ENCODE measurements at regions not wholly inside any gene's neighbourhood (a gene's known extent, or its start where the extent isn't known, plus 50 kb on each side); places are given as distances from the start of the nearest gene placed in this dataset.

- H3K9ac ChIP-seq, result no peak overlapping the region
- TF ChIP-seq EZH2phosphoT487 (IDR thresholded peaks at IDR 0.05; ENCODE audit: insufficient read depth, low read depth), result no peak
- TF ChIP-seq EZH2 (IDR thresholded peaks at IDR 0.05; ENCODE audit: insufficient read depth, poor library complexity, severe bottlenecking), result no peak
- H3K27ac ChIP-seq, result no peak overlapping the region
- H4K20me1 ChIP-seq (ENCODE audit: insufficient read depth), result no peaks in the 10 kb centered on the region
- H3K9me3 ChIP-seq (ENCODE audit: low read depth), result no peaks in the 10 kb centered on the region
- H2AFZ ChIP-seq, result no peak overlapping the region
- H3K9me2 ChIP-seq (ENCODE audit: insufficient read depth), result no peaks in the 10 kb centered on the region
- 92 to 95% methylated on average over 3 of the region's 3 CpGs for WGBS, 2 experiments (ENCODE audit: low coverage in 1 of 2, low lambda C conversion rate in 2 of 2, missing lambda C conversion rate in 2 of 2)
- H3K36me3 ChIP-seq (ENCODE audit: low read depth), result no peaks in the 10 kb centered on the region
- peaks cover 32% of the 10 kb centered on the region for H3K4me1 ChIP-seq (ENCODE audit: insufficient read depth)
- in situ Hi-C loops (cut with MboI), result no loop called here
- no peaks in the 10 kb centered on the region for H3K79me2 ChIP-seq (ENCODE audit: insufficient read depth)
- no peaks in the 10 kb centered on the region for H3K27me3 ChIP-seq (replicated peaks; ENCODE audit: insufficient read depth)
- no peak overlapping the region for H3K4me3 ChIP-seq
- peaks cover 23% of the 10 kb centered on the region for H3F3A ChIP-seq (ENCODE audit: insufficient read depth)
- no peak overlapping the region for H3K4me2 ChIP-seq (ENCODE audit: unreplicated experiment)
- no peak for DNase-seq
These were observed 323.4 kb upstream of the NRP1 start for GRCh38 chr10:33657913-33658312.

DNA sequence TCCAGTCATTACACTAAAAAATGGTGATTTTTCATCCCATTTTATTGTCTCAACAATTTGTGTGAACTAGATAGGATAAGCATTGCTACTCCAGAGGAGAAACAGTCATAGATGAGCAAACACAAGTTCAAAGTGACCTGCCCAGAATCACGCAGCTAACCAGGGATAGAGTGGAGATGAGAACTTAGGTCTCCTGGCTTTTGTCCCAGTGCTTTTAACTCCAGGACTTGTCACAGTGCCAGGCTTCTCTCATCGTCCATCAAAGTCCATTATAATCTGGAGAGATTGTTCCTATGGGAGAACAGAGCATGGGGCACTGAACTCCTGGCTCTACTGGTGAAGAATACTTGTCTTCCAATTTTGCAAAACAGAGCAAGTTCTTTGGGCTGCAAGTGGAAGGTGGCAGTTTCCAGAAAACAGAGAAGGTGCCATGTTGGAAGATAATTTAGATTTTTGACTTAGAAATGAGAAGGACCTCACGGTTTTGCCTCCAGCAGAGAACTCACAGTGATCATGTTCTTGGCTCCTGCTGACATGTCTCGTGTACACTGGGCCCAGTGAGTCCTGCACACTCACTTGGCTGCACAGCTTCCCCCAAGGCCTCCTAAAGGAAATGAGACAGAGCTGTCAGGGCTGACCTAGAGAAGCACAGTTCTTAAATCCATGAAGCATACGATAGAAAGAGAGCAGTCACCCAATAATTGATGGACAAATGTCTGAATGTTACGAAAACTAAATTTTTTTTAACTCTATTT, 322.9 kb upstream of the NRP1 start:
- in situ Hi-C loops (cut with MboI), result no loop called here
- peaks cover 19% of the 10 kb centered on the region for H3F3A ChIP-seq (ENCODE audit: insufficient read depth)
- H3K9me2 ChIP-seq (ENCODE audit: insufficient read depth), result no peaks in the 10 kb centered on the region
- DNase-seq, result peak; percentile 30
- no peak overlapping the region for H3K4me2 ChIP-seq (ENCODE audit: unreplicated experiment)
- H2AFZ ChIP-seq, result no peak overlapping the region
- no peak overlapping the region for H3K4me3 ChIP-seq
- H3K36me3 ChIP-seq (ENCODE audit: low read depth), result no peaks in the 10 kb centered on the region
- no peaks in the 10 kb centered on the region for H3K9me3 ChIP-seq (ENCODE audit: low read depth)
- no peak overlapping the region for H3K9ac ChIP-seq
- peaks cover 30% of the 10 kb centered on the region for H3K4me1 ChIP-seq (ENCODE audit: insufficient read depth)
- no peak for TF ChIP-seq EZH2 (IDR thresholded peaks at IDR 0.05; ENCODE audit: insufficient read depth, poor library complexity, severe bottlenecking)
- WGBS, 2 experiments (ENCODE audit: low coverage in 1 of 2, low lambda C conversion rate in 2 of 2, missing lambda C conversion rate in 2 of 2), result 62 to 70% methylated on average over 6 of the region's 6 CpGs
- H3K27me3 ChIP-seq (replicated peaks; ENCODE audit: insufficient read depth), result no peaks in the 10 kb centered on the region
- no peaks in the 10 kb centered on the region for H3K79me2 ChIP-seq (ENCODE audit: insufficient read depth)
- no peak overlapping the region for H3K27ac ChIP-seq
- H4K20me1 ChIP-seq (ENCODE audit: insufficient read depth), result no peaks in the 10 kb centered on the region

- H4K20me1 ChIP-seq (ENCODE audit: insufficient read depth), result no peaks in the 10 kb centered on the region
- H3K4me1 ChIP-seq (ENCODE audit: insufficient read depth), result peaks cover 21% of the 10 kb centered on the region
- H3K79me2 ChIP-seq (ENCODE audit: insufficient read depth), result no peaks in the 10 kb centered on the region
- TF ChIP-seq EZH2phosphoT487 (IDR thresholded peaks at IDR 0.05; ENCODE audit: insufficient read depth, low read depth) (no peak), EZH2 (IDR thresholded peaks at IDR 0.05; ENCODE audit: insufficient read depth, poor library complexity, severe bottlenecking) (no peak)
- H3K36me3 ChIP-seq (ENCODE audit: low read depth), result no peaks in the 10 kb centered on the region
- no peaks in the 10 kb centered on the region for H3K27me3 ChIP-seq (replicated peaks; ENCODE audit: insufficient read depth)
- no peak overlapping the region for H2AFZ ChIP-seq
- DNase-seq, result no peak
- H3K9me2 ChIP-seq (ENCODE audit: insufficient read depth), result no peaks in the 10 kb centered on the region
- peaks cover 8% of the 10 kb centered on the region for H3F3A ChIP-seq (ENCODE audit: insufficient read depth)
- in situ Hi-C loops (cut with MboI), result no loop called here
- 95 to 99% methylated on average over 3 of the region's 3 CpGs for WGBS, 2 experiments (ENCODE audit: low coverage in 1 of 2, low lambda C conversion rate in 2 of 2, missing lambda C conversion rate in 2 of 2)
- H3K9ac ChIP-seq, result no peak overlapping the region
- H3K4me3 ChIP-seq, result no peak overlapping the region
- H3K4me2 ChIP-seq (ENCODE audit: unreplicated experiment), result no peak overlapping the region
- H3K27ac ChIP-seq, result no peak overlapping the region
- no peaks in the 10 kb centered on the region for H3K9me3 ChIP-seq (ENCODE audit: low read depth)
These were observed 321.5 kb upstream of the NRP1 start for GRCh38 chr10:33655921-33656320.

DNA sequence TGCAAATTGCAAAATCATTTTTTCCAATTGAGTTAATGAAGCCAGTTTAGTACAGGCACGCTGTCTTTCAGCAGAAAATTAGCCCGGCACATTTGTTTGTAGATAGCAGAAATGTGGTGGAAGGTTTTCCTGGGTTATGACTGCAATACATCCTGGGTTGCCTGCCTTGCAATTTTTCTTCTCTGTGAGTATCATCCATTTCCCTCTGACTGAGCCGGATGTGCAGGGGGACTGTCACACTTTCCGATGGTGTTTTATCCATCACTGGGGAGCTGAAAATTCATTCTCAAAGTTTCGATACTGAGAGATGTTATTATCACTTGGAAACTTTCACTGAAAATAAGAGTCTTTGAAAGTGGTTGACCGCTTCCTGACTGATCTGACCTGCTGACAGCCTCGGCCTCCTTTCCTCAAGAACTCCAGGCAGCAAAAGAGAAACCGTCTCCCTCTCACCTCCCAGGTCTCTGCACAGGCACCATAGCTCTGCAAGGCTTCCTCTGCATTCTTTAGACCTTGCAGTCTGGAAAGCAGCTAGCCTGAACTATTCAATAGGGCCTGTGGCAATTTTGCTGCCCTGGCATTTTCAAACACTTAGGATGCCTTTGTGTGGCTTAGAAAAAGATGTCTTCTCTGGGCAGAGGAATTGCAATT, 320.8 kb upstream of the NRP1 start:
- DNase-seq, result no peak
- no peak overlapping the region for H3K4me3 ChIP-seq
- 96 to 97% methylated on average over 8 of the region's 8 CpGs for WGBS, 2 experiments (ENCODE audit: low coverage in 1 of 2, low lambda C conversion rate in 2 of 2, missing lambda C conversion rate in 2 of 2)

More for the DNA sequence above, 320.8 kb upstream of the NRP1 start:
- H3K4me1 ChIP-seq (ENCODE audit: insufficient read depth), result peaks cover 21% of the 10 kb centered on the region
- TF ChIP-seq EZH2phosphoT487 (IDR thresholded peaks at IDR 0.05; ENCODE audit: insufficient read depth, low read depth) (no peak), EZH2 (IDR thresholded peaks at IDR 0.05; ENCODE audit: insufficient read depth, poor library complexity, severe bottlenecking) (no peak)
- no peak overlapping the region for H3K9ac ChIP-seq
- H3F3A ChIP-seq (ENCODE audit: insufficient read depth), result peaks cover 8% of the 10 kb centered on the region; the same call in 1 of the 2 replicates
- no peaks in the 10 kb centered on the region for H3K9me3 ChIP-seq (ENCODE audit: low read depth)
- in situ Hi-C loops (cut with MboI), result no loop called here
- H3K27me3 ChIP-seq (replicated peaks; ENCODE audit: insufficient read depth), result no peaks in the 10 kb centered on the region
- no peaks in the 10 kb centered on the region for H3K9me2 ChIP-seq (ENCODE audit: insufficient read depth)
- no peaks in the 10 kb centered on the region for H3K36me3 ChIP-seq (ENCODE audit: low read depth)
- no peak overlapping the region for H3K4me2 ChIP-seq (ENCODE audit: unreplicated experiment)
- no peaks in the 10 kb centered on the region for H3K79me2 ChIP-seq (ENCODE audit: insufficient read depth)
- no peaks in the 10 kb centered on the region for H4K20me1 ChIP-seq (ENCODE audit: insufficient read depth)
- H2AFZ ChIP-seq, result no peak overlapping the region
- no peak overlapping the region for H3K27ac ChIP-seq
